Keratinocyte (primary cell): ENCODE measurements at regions not wholly inside any gene's neighbourhood (a gene's known extent, or its start where the extent isn't known, plus 50 kb on each side); places are given as distances from the start of the nearest gene placed in this dataset.

ENCODE experiments used
- DNase-seq: peaks from one replicate; pipeline ENCODE4 v3.0.0-alpha.2; 2011; ENCODE audit warnings: low read depth, missing footprints, low spot score
- FAIRE-seq: peaks from 2 replicates; lab custom pipeline; 2011; peaks lifted over from hg19 to GRCh38; lab: Jason Lieb, UNC
- H2AFZ ChIP-seq: 2 replicates; pipeline ENCODE4 v1.6.0; 2012; ENCODE audit warnings: low read length, control low read depth, inconsistent platforms; ENCODE audit not compliant: control insufficient read depth
- H3K27ac ChIP-seq: 2 replicates; pipeline ENCODE4 v1.5.1; 2011; ENCODE audit warnings: low read length; ENCODE audit not compliant: control insufficient read depth, insufficient read depth
- H3K27me3 ChIP-seq: 3 replicates; pipeline ENCODE4 v1.6.0; 2011; ENCODE audit warnings: low read length; ENCODE audit not compliant: control insufficient read depth, insufficient read depth; ENCODE audit errors: extremely low read depth
- H3K36me3 ChIP-seq, 2 experiments: 2 replicates in 1 of 2; 3 replicates in 1 of 2; pipeline ENCODE4 v1.5.1; 2011; ENCODE audit warnings: low read length in 2 of 2, mild to moderate bottlenecking in 1 of 2; ENCODE audit not compliant: control insufficient read depth in 2 of 2, insufficient read depth in 2 of 2; ENCODE audit errors: extremely low read depth in 1 of 2
- H3K4me1 ChIP-seq: 3 replicates; pipeline ENCODE4 v1.5.1; 2011; ENCODE audit warnings: low read length; ENCODE audit not compliant: control insufficient read depth, insufficient read depth; ENCODE audit errors: extremely low read depth
- H3K4me2 ChIP-seq: 3 replicates; pipeline ENCODE4 v1.6.0; 2011; ENCODE audit warnings: low read depth, low read length; ENCODE audit not compliant: control insufficient read depth, insufficient read depth; ENCODE audit errors: extremely low read depth
- H3K4me3 ChIP-seq, 3 experiments: fragments of 200-600 bp in 1 of 3; sonication (generic) in 1 of 3; 2 replicates in 2 of 3; 3 replicates in 1 of 3; pipeline ENCODE4 v1.5.1; 2011 to 2016; ENCODE audit warnings: low read length in 3 of 3, mild to moderate bottlenecking in 3 of 3, control low read depth in 2 of 3, inconsistent platforms in 1 of 3, low read depth in 1 of 3, mixed read lengths in 1 of 3, mixed run types in 1 of 3, moderate library complexity in 1 of 3; ENCODE audit not compliant: control insufficient read depth in 2 of 3, insufficient read depth in 2 of 3; ENCODE audit errors: extremely low read depth in 1 of 3
- H3K79me2 ChIP-seq: 2 replicates; pipeline ENCODE4 v1.6.0; 2012; ENCODE audit warnings: low read length; ENCODE audit not compliant: control insufficient read depth, insufficient read depth
- H3K9ac ChIP-seq: 3 replicates; pipeline ENCODE4 v1.6.0; 2011; ENCODE audit warnings: low read length; ENCODE audit not compliant: control insufficient read depth, insufficient read depth; ENCODE audit errors: extremely low read depth
- H3K9me1 ChIP-seq: 3 replicates; pipeline ENCODE4 v1.6.0; 2011; ENCODE audit warnings: low read length; ENCODE audit not compliant: control insufficient read depth, insufficient read depth; ENCODE audit errors: extremely low read depth
- H3K9me3 ChIP-seq: 2 replicates; pipeline ENCODE4 v1.5.1; 2012; ENCODE audit warnings: low read depth, low read length; ENCODE audit not compliant: control insufficient read depth
- H4K20me1 ChIP-seq: 3 replicates; pipeline ENCODE4 v1.6.0; 2011; ENCODE audit warnings: low read length; ENCODE audit not compliant: control insufficient read depth, insufficient read depth; ENCODE audit errors: extremely low read depth
- CTCF ChIP-seq, 3 experiments: IDR thresholded peaks in 1 of 3; conservative IDR thresholded peaks in 1 of 3; optimal IDR thresholded peaks in 1 of 3; 2 replicates in 2 of 3; 3 replicates in 1 of 3; pipeline versions ENCODE3 to v1.5.1; 2011; ENCODE audit warnings: low read length in 3 of 3, mild to moderate bottlenecking in 3 of 3, moderate library complexity in 2 of 3, control low read depth in 1 of 3, inconsistent platforms in 1 of 3; ENCODE audit not compliant: insufficient read depth in 2 of 3; ENCODE audit errors: extremely low read depth in 1 of 3
- EZH2 ChIP-seq: IDR thresholded peaks from one replicate; pipeline ENCODE4 v1.6.1; 2012; ENCODE audit warnings: inconsistent platforms, mild to moderate bottlenecking, low read length, moderate library complexity
- dilution Hi-C: fragments of 300-500 bp; cut with MboI; formaldehyde crosslinking; loops from one replicate; pipeline ENCODE4 v1.7.0; 2020; ENCODE audit warnings: low sequenced_read_pairs; ENCODE audit not compliant: extremely low pct_ligation_motif_present

- Histone ChIP-seq H3K36me3 (no peaks in the 10 kb centered on the region), H3K9ac (no peak overlapping the region), H3K27me3 (peaks cover 18% of the 10 kb centered on the region), H3K4me2 (no peak overlapping the region), H3K79me2 (no peaks in the 10 kb centered on the region), H3K4me1 (no peaks in the 10 kb centered on the region), H3K27ac (no peak overlapping the region), H4K20me1 (no peaks in the 10 kb centered on the region), H3K9me1 (no peaks in the 10 kb centered on the region), H3K9me3 (no peaks in the 10 kb centered on the region), H3K4me3 (no peak overlapping the region), H2AFZ (no peak overlapping the region)
- dilution Hi-C loops: no loop called here
- no peak for TF ChIP-seq EZH2
- no peak for TF ChIP-seq CTCF (optimal IDR thresholded peaks at IDR 0.05 in 1 of 3, IDR thresholded peaks at IDR 0.05 in 1 of 3, conservative IDR thresholded peaks at IDR 0.05 in 1 of 3; ENCODE audit: extremely low read depth in 1 of 3, insufficient read depth in 2 of 3, low read length in 3 of 3)
- FAIRE-seq: no peak
- no peak for DNase-seq
These were observed 270.5 kb upstream of the NFE2L3 start for GRCh38 chr7:25881317-25882037.

GRCh38 chr7:25882151-25882773, 269.7 kb upstream of the NFE2L3 start:
- Histone ChIP-seq H3K79me2 (no peaks in the 10 kb centered on the region), H3K27ac (no peak overlapping the region), H4K20me1 (no peaks in the 10 kb centered on the region), H2AFZ (no peak overlapping the region), H3K9ac (no peak overlapping the region), H3K9me3 (no peaks in the 10 kb centered on the region), H3K27me3 (peaks cover 18% of the 10 kb centered on the region), H3K4me2 (no peak overlapping the region), H3K9me1 (no peaks in the 10 kb centered on the region), H3K4me3 (no peak overlapping the region), H3K4me1 (no peaks in the 10 kb centered on the region), H3K36me3 (no peaks in the 10 kb centered on the region)
- DNase-seq (no peak), FAIRE-seq (no peak)
- no peak for TF ChIP-seq CTCF (optimal IDR thresholded peaks at IDR 0.05 in 1 of 3, IDR thresholded peaks at IDR 0.05 in 1 of 3, conservative IDR thresholded peaks at IDR 0.05 in 1 of 3; ENCODE audit: extremely low read depth in 1 of 3, insufficient read depth in 2 of 3, low read length in 3 of 3)
- no peak for TF ChIP-seq EZH2
- dilution Hi-C loops: no loop called here
